ENCODE measurements at regions not wholly inside any gene's neighbourhood (a gene's known extent, or its start where the extent isn't known, plus 50 kb on each side); places are given as distances from the start of the nearest gene placed in this dataset.
"Not testable (repeated sequence)": the region's sequence is repeated elsewhere in the genome, so short reads cannot be mapped to it uniquely, and the experiment has no call there.

DNA sequence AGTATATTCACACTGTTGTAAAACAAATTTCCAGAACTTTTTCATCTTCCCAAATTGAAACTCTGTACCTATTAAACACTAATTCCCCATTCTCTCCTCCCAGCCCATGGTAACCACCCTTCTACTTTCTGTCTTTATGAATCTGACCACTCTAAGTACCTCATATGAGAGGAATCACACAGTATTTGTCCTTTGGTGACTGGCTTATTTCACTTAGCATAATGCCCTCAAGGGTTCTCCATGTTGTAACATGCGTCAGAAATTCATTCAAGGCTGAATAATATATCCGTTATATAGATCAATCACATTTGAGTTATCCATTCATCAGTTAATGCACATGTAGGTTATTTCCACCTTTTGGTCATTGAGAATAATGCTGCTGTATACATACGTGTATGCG, 162.2 kb downstream of the GOSR1 start:
- DNase-seq (ENCODE audit: low spot score), result not testable (repeated sequence)

DNA sequence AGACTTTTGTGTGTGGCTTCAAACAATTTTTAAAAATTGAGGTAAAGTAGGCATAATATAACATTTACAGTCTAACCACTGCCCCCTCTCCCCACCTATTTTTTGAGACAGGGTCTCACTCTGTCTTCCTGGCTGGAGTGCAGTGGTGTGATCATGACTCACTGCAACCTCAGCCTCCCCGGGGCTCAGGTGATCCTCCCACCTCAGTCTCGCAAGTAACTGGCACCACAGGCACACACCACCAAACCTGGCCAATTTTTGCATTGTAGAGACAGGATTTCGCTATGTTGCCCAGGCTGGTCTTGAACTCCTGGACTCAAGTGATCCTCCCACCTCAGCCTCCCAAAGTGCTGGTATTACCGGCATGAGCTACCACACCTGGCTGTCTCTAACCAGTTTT, 161.8 kb downstream of the GOSR1 start:
- DNase-seq (ENCODE audit: low spot score), result not testable (repeated sequence)

DNA sequence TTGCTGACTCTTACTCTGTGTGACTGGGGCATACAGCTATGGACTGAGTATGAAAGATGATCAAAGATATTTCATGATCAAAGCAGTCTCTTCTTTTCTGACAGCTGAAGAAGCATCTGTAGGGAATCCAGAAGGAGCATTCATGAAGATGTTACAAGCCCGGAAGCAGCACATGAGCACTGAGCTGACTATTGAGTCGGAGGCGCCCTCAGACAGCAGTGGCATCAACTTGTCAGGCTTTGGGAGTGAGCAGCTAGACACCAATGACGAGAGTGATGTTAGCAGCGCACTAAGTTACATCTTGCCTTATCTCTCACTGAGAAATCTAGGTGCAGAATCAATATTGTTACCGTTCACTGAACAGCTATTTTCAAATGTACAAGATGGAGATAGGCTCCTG, 154.4 kb downstream of the GOSR1 start:
- not testable (repeated sequence) for DNase-seq (ENCODE audit: low spot score)

DNA sequence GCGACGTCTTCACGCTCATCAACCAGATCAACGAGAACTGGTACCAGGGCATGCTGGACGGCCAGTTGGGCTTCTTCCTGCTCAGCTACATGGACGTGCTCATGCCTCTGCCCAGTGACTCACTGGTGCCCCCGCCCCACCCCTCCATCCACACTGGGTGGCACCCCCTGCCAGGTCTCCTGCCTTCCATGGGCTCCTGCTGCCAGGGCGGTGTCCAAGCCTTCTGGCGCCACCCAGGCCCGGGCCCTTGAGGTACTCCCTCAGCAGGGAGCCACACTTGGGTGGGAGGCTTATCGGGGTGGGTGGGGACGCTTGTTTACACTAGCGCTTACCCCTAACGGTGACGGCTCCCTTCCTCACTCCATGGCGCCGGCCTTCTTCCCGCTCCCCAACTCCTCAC, 148.2 kb downstream of the GOSR1 start:
- not testable (repeated sequence) for DNase-seq (ENCODE audit: low spot score)

DNA sequence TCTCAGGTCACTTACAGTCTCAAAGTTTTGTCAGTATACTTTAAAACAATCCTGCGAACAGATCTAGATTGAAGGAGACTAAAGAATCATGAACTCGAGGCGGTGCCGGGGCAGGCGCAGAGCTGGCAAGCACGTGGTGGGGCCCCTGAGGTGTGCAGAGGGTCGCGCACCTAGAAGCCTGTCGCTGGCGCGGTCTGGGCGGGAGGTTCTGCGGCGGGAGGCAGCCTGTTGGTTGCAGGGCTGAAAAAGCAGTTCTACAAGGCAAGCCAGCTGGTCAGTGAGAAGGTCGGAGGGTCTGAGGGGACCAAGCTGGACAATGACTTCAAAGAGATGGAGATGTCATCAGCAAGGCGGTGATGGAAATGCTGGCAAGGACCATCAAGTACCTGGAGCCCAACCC, 147.0 kb downstream of the GOSR1 start:
- not testable (repeated sequence) for DNase-seq (ENCODE audit: low spot score)

DNA sequence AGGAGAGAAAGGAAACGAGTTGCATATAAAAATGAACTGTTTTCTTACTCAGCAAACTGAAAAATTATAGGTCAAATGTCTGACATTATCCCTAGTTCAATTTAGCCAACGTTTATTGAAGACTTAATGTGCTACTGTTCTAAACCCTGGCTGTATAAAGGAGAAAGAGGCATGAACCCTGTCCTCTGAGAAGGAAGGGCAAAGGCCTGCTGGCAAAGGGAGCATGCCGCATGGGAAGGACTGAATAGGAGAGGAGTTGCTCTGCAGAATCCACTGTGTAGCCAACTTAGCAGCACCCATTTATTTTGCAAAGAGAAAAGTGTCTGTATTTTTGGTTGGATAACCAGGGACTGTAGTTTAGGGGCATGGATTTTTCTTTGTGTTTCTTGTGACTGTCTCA, 132.5 kb downstream of the GOSR1 start:
- DNase-seq (ENCODE audit: low spot score), result not testable (repeated sequence)

DNA sequence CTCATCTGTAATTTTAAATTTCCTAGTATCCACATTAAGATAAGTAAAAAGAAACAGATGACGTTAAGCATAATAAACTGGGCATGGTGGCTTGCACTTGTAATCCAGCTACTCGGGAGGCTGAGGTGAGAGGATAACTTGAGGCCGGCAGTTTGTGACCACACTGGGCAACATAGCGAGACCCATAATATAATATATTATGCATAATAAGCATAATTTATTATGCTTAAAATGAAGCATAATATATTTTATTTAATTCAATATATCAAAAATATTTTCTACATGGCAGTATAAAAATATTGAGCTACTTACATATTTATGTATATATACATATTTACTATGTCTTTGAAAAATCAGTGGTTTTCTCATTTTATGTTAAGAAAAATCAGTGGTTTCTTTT, 128.3 kb downstream of the GOSR1 start:
- DNase-seq (ENCODE audit: low spot score), result no peak

DNA sequence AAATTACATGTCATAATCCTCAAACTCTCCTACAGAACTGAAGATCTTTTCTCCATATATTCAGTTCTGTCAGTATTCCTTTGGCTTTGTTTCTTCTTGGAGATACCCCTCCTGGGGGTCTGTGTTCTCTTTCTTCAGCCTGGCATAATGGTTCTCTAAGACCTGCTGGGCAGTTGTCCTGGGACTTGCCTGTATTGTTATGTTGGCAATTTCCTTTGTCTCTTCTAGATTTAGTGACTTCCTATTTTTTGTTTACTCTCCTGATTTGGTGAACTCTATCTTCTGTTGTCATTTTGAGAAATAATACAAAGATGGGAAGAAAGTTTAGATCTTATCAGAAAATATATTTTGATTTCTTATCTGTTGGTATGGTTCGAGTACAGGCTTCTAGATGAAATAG, 127.8 kb downstream of the GOSR1 start:
- no peak for DNase-seq (ENCODE audit: low spot score)

DNA sequence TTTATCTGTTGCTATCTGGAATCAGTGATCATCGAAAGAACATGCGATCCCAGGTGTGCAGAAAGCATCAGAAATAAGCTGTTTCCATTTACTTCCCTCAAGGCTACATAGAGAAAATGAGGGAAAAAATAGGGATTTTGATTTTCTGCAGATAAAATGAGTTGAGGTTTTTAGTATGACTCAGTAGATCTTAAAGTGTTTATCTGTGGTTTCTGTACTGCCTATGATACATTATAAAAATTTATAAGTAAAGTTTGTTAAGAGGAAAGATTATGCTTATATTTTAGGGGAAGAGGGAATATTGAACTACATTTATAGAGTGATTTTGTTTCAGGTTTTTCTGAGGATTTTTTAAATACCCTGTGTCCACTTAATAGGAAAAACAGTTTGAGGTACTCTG, 125.2 kb downstream of the GOSR1 start:
- DNase-seq (ENCODE audit: low spot score), result not testable (repeated sequence)

DNA sequence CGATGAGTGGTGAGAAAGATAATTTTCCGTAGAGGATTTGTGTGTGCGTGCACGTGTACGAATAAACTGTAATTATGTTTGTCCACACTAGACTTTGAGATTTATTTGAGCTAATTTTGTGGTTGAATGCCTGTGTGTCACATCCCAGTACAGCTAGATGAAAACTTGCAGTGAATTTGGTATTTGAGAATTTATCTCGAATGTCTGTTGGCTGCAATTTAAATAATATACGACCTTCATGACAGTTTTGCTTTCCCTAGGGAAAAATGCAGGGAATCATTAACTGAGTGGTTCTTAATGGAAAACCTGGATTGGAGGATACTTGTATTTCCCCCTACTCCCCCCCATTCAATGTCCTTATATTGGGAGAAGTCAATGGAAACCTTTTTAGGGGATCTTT, 124.8 kb downstream of the GOSR1 start:
- DNase-seq (ENCODE audit: low spot score), result not testable (repeated sequence)

DNA sequence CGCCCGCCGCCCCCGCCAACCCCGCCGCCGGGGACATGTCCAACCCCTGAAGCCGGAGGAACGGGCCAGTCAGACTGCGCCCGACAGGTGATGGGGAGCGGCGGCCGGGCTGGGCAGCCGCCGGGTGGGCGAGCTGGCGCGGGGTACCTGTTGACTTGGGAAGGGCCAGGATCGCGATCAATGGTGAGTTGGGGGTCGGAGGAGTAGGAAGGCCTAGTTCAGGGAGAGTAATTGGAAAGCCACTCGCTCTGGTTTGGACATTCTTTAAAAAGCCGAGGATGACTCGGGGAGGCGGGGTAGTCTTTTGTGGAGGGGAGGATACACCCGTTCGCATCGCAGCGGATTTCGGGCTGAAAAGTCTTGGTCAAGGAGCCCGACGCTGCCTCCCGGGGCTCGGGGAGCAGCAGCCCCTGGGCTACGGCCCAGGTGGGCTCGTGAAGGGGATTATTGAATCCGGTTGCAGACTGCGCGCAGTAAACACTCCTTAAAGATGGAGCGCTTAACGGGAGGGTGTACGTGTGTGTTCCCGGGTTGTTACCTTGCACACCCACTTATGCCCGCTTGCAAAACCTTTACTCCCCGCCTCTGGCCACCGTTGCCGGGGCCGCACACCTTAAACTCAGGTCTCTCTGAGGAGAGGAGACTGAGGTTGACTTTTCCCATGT, 123.8 kb downstream of the GOSR1 start:
- no peak for DNase-seq (ENCODE audit: low spot score)

DNA sequence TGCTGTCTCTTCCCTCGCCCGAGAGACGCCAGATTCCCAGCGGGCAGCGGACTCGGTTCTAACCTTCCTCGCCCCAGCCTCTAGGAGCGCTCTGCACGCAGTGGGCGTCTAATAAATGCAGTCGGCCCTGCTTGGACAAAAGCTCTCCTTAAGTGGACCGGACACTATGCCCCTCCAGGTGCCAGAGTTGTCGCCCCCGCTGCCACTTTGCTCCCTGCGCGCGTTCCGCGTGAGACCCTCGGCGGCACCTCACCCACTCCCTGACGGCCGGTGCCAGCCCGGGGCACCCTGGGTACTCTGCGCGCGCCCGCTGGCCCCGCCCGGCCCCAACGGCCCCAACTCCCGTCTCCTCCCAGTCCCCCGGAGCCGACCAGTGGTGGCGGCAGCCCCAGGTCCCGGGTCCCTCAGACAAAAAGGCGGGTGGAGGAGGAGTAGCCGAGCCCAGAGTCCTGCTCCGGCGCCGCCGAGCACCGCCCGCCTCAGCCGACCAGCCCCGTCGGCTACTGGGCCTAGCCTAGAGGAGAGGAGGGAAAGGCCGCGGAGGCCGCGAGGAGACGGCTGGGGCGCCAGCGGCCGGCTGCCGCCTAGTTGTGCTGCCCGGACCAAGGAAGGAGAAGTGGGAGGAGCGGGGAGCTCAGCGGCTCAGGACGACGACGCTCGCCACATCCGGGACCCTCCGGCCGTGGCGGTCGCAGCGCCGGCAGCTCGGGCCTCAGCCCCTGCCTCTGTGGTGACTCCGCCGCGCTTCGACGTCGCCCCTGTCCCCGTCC, 123.0 kb downstream of the GOSR1 start:
- peak; percentile 89 for DNase-seq (ENCODE audit: low spot score)

DNA sequence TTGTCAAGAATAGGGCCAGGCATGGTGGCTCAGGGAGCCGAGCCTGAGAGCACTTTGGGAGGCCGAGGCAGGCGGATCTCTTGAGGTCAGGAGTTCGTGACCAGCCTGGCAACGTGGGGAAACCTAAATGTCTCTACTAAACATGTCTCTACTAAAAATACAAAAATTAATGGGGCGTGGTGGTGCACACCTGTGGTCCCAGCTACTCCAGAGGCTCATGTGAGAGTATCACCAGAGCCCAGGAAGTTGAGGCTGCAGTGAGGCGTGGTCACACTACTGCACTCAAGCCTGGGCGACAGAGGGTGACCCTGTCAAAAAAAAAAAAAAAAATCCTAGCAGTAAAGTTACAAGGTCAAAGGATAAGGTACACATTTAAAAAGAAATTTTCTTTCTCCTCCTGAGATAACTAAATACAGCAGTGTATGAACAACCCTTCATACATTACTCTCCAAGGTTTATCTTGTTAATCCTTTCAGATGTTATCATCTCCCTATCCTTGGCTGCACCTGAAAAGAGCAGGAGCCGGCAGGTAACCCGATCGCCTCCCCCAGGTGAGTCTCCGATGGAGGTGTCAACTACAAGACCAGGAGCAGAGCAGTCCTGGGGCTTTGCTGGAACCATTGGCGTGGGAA, 122.3 kb downstream of the GOSR1 start:
- DNase-seq (ENCODE audit: low spot score), result no peak

DNA sequence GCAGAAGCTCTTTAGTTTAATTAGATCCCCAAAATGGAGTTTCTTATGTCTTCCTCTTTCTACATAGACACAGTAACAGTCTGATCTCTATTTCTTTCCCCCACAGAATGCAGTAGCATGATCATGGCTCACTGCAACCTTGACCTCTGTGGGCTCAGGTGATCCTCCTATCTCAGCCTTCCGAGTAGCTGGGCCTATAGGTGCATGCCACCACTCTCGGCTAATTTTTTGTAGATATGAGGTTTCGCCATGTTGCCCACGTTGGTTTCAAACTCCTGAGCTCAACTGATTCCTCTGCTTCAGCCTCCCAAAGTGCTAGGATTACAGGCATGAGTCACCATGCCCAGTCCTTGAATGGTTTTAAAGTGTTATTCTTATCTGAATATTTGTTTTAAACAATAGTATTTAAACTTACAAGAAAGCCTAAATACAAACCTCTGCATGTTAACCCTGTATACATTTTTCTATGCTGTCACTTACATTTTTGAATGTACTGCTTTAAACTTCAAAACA, 120.6 kb downstream of the GOSR1 start:
- no peak for DNase-seq (ENCODE audit: low spot score)

DNA sequence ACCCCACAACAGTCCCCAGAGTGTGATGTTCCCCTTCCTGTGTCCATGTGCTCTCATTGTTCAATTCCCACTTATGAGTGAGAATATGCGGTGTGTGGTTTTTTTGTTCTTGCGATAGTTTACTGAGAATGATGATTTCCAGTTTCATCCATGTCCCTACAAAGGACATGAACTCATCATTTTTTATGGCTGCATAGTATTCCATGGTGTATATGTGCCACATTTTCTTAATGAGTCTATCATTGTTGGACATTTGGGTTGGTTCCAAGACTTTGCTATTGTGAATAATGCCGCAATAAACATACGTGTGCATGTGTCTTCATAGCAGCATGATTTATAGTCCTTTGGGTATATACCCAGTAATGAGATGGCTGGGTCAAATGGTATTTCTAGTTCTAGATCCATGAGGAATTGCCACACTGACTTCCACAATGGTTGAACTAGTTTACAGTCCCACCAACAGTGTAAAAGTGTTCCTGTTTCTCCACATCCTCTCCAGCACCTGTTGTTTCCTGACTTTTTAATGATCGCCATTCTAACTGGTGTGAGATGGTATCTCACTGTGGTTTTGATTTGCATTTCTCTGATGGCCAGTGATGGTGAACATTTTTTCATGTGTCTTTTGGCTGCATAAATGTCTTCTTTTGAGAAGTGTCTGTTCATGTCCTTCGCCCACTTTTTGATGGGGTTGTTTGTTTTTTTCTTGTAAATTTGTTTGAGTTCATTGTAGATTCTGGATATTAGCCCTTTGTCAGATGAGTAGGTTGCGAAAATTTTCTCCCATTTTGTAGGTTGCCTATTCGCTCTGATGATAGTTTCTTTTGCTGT, 120.0 kb downstream of the GOSR1 start:
- DNase-seq (ENCODE audit: low spot score), result not testable (repeated sequence)

DNA sequence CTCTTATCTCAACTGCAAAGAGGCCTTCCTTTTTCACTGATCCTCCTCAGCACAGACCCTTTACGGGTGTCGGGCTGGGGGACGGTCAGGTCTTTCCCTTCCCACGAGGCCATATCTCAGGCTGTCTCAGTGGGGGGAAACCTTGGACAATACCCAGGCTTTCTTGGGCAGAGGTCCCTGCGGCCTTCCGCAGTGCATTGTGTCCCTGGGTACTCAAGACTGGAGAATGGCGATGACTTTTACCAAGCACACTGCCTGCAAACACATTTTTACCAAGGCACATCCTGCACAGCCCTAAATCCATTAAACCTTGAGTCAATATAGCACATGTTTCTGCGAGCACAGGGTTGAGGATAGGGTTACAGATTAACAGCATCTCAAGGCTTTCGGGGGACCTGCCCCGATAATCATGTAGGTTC, 117.8 kb downstream of the GOSR1 start:
- not testable (repeated sequence) for DNase-seq (ENCODE audit: low spot score)

DNA sequence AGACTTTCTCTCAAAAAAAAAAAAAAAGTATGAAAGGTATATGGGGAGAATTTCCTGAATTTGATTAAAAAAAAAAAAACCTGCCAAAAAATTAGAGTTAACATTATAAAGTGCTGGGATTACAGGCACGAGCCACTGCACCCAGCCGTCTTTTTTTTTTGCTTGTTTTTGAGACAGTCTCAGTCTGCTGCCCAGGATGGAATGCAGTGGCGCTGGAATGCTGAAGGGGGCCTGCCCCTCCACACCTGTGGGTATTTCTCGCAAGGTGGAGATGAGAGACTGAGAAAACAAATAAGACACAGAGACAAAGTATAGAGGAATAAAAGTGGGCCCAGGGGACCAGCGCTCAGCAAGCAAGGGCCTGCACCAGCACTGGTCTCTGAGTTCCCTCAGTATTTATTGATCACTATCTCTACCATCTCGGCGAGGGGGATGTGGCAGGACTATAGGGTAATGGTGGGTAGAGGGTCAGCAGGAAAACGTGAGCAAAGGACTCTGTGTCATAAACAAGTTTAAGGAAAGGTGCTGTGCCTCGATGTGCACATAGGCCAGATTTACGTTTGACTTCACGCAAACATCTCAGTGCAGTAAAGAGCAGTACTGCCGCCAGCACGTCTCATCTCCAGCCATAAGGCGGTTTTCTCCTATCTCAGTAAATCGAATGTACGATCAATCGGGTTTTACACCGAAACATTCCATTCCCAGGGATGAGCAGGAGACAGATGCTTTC, 117.2 kb downstream of the GOSR1 start:
- DNase-seq (ENCODE audit: low spot score), result peak; percentile 69

DNA sequence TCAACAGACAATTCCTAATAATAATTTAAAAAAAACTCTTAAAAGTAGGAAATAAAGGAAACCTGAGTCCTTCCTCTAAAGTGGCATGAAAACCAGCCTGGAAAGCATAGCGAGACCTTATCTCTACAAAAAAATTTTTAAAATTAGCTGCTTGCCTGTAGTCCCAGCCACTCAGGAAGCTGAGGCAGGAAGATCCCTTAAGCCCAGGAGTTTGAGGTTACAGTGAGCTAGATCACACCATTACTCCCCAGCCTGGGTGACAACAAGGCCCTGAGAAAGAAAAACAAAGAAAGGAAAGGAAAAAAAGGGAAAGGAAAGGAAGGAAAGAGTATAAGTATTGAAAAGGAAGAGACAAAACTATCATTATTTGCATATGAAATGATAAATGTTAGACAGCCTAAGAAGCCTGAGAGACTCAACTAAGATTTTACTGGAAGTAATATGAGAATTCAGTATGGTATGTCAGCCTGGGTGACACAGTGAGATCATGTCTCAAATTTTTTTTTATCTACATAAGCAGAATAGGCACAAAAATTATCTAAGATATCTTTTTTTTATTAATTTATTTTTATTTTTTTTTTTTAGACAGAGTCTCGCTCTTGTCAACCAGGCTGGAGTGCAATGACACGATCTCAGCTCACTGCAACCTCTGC, 113.0 kb downstream of the GOSR1 start:
- DNase-seq (ENCODE audit: low spot score), result no peak

DNA sequence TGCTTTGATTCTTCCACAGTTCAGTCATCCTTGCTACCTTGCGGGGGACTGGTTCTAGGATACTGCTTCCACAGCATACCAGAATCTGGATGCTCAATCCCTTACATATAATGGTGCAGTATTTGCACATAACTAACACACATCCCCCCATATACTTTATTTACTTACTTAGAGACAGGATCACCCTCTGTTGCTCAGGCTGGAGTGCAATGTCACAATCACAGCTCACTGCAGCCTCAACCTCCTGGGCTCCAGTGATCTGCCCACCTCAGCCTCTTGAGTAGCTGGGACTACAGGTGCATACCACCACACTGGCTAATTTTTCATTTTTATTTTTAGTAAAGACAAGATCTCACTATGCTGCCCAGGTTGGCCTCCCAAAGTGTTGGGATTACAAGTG, 112.2 kb downstream of the GOSR1 start:
- no peak for DNase-seq (ENCODE audit: low spot score)

DNA sequence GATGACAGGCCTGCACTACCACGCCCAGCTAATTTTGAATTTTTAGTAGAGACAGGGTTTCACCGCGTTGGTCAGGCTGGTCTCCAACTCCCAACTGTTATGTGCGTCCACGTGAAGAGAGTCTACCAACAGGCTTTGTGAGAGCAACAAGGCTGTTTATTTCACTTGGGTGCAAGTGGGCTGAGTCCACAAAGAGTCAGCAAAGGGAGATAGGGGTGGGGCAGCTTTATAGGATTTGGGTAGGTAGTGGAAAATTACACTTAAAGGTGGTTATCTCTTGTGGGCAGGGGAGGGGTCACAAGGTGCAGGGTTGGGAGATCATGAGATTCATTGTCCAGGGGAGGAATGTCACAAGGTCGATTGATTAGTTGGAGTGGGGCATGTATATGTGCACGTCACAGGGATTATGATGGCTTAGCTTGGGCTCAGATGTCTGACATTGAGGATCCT, 111.6 kb downstream of the GOSR1 start:
- DNase-seq (ENCODE audit: low spot score), result no peak

Measured in SK-N-DZ (cell line).